GM12878 (cell line): ENCODE measurements at regions not wholly inside any gene's neighbourhood (a gene's known extent, or its start where the extent isn't known, plus 50 kb on each side); places are given as distances from the start of the nearest gene placed in this dataset.

Experiments used
- ATAC-seq: fragments of 200-7000 bp; cut with Tn5 transposase; 3 replicates; pipeline ENCODE4 v1.9.1; 2020; ENCODE audit warnings: mild to moderate bottlenecking, moderate library complexity
- BruUV-seq: library from RNA; stranded (reverse); fragments of 400-500 nt; replicated peaks from 2 replicates; lab custom pipeline; 2021; lab: Mats Ljungman, UMichigan
- CTCF ChIA-PET: fragments of 300-600 bp; sonication (Branson Sonifier 250); formaldehyde crosslinking; extraction: SDS; loops from one replicate; lab custom pipeline; 2021; ENCODE audit warnings: inconsistent platforms; lab: Yijun Ruan, JAX
- POLR2A ChIA-PET: fragments of 350-600 bp; formaldehyde crosslinking; extraction: SDS; loops from one replicate; lab custom pipeline; 2021; ENCODE audit warnings: inconsistent platforms; lab: Charles Lee
- RAD21 ChIA-PET: fragments of 300-600 bp; sonication (Branson Sonifier 250); formaldehyde crosslinking; loops from one replicate; lab custom pipeline; 2023; ENCODE audit warnings: antibody characterized with exemption; ENCODE audit not compliant: unreplicated experiment; lab: Charles Lee
- SMC1A ChIA-PET: fragments of 300-600 bp; sonication (Branson Sonifier 250); formaldehyde crosslinking; loops from one replicate; lab custom pipeline; 2023; ENCODE audit not compliant: unreplicated experiment, uncharacterized antibody; lab: Charles Lee
- DNase-seq: peaks from one replicate; pipeline ENCODE4 v3.0.0-alpha.2; 2011; ENCODE audit warnings: low read depth, low spot score
- FAIRE-seq: peaks from 3 replicates; lab custom pipeline; 2011; peaks lifted over from hg19 to GRCh38; lab: Jason Lieb, UNC
- H2AFZ ChIP-seq: 2 replicates; pipeline ENCODE4 v1.6.0; 2011; ENCODE audit warnings: low read depth, low read length, control low read depth; ENCODE audit not compliant: control insufficient read depth
- H3K27ac ChIP-seq: 2 replicates; pipeline ENCODE4 v1.5.1; 2011; ENCODE audit warnings: control low read depth; ENCODE audit not compliant: control insufficient read depth, insufficient read depth
- H3K27me3 ChIP-seq, 2 experiments: replicated peaks in 1 of 2; 2 replicates each; pipeline versions ENCODE4 v1.6.0 to v1.6.1; 2011; ENCODE audit warnings: low read length in 1 of 2; ENCODE audit not compliant: control insufficient read depth in 2 of 2, insufficient read depth in 2 of 2
- H3K36me3 ChIP-seq, 2 experiments: 2 replicates each; pipeline ENCODE4 v1.5.1; 2011; ENCODE audit warnings: low read length in 1 of 2; ENCODE audit not compliant: control insufficient read depth in 2 of 2, insufficient read depth in 2 of 2
- H3K4me1 ChIP-seq: 2 replicates; pipeline ENCODE4 v1.6.1; 2011; ENCODE audit warnings: mild to moderate bottlenecking, low read length, moderate library complexity, mixed read lengths; ENCODE audit not compliant: control insufficient read depth, insufficient read depth
- H3K4me2 ChIP-seq: 2 replicates; pipeline ENCODE4 v1.6.0; 2011; ENCODE audit warnings: control low read depth; ENCODE audit not compliant: control insufficient read depth, insufficient read depth
- H3K4me3 ChIP-seq: fragments of 200-600 bp; sonication (generic); 2 replicates; pipeline ENCODE4 v1.5.1; 2016
- H3K79me2 ChIP-seq: 2 replicates; pipeline ENCODE4 v1.6.0; 2011; ENCODE audit warnings: low read length; ENCODE audit not compliant: control insufficient read depth, insufficient read depth
- H3K9ac ChIP-seq: 2 replicates; pipeline ENCODE4 v1.8.0; 2011; ENCODE audit warnings: low read length, control low read depth, mixed read lengths; ENCODE audit not compliant: control insufficient read depth, insufficient read depth
- H3K9me3 ChIP-seq: replicated peaks from 3 replicates; pipeline ENCODE4 v1.5.1; 2011; ENCODE audit warnings: mild to moderate bottlenecking, low read length; ENCODE audit not compliant: control insufficient read depth, insufficient read depth
- H4K20me1 ChIP-seq: 2 replicates; pipeline ENCODE4 v1.6.0; 2011; ENCODE audit not compliant: control insufficient read depth, insufficient read depth
- BACH1 ChIP-seq: fragments of 450-650 bp; IDR thresholded peaks from 2 replicates; pipeline ENCODE4 v1.6.1; 2017; ENCODE audit warnings: mild to moderate bottlenecking, borderline replicate concordance
- BHLHE40 ChIP-seq, 2 experiments: fragments of 450-650 bp in 1 of 2; IDR thresholded peaks; 2 replicates each; pipeline ENCODE4 v1.6.1; 2011 to 2017; ENCODE audit warnings: low read depth in 2 of 2, borderline replicate concordance in 1 of 2, improper control_type of control experiment in 1 of 2, low read length in 1 of 2, mild to moderate bottlenecking in 1 of 2
- CBFB ChIP-seq: IDR thresholded peaks from 2 replicates; pipeline ENCODE4 v1.6.1; 2016; ENCODE audit warnings: antibody characterized with exemption, low read depth
- CTCF ChIP-seq, 3 experiments: IDR thresholded peaks in 2 of 3; conservative IDR thresholded peaks in 1 of 3; 2 replicates each; pipeline ENCODE4 v1.5.1; 2011; ENCODE audit warnings: low read depth in 3 of 3, low read length in 3 of 3, mild to moderate bottlenecking in 3 of 3, control low read depth in 2 of 3, moderate library complexity in 2 of 3, inconsistent platforms in 1 of 3, mixed read lengths in 1 of 3; ENCODE audit not compliant: control insufficient read depth in 2 of 3, insufficient read depth in 1 of 3; ENCODE audit errors: extremely low read depth in 1 of 3
- MTA2 ChIP-seq: fragments of 450-650 bp; IDR thresholded peaks from 2 replicates; pipeline ENCODE4 v1.6.1; 2016; ENCODE audit warnings: low read depth, mild to moderate bottlenecking, moderate library complexity
- NKRF ChIP-seq: fragments of 450-650 bp; conservative IDR thresholded peaks from 2 replicates; pipeline ENCODE4 v1.6.1; 2017; ENCODE audit warnings: mild to moderate bottlenecking, moderate library complexity
- PML ChIP-seq: IDR thresholded peaks from 2 replicates; pipeline ENCODE4 v1.6.1; 2012; ENCODE audit warnings: low read length, inconsistent platforms
- RELB ChIP-seq: fragments of 450-650 bp; IDR thresholded peaks from 2 replicates; pipeline ENCODE4 v1.6.1; 2017; ENCODE audit warnings: low read depth, mild to moderate bottlenecking, moderate library complexity
- REST ChIP-seq: IDR thresholded peaks from 2 replicates; pipeline ENCODE4 v1.6.1; 2012; ENCODE audit warnings: mild to moderate bottlenecking, low read depth, low read length
- SIX5 ChIP-seq: IDR thresholded peaks from 2 replicates; pipeline ENCODE4 v1.6.1; 2011; ENCODE audit warnings: mild to moderate bottlenecking, low read depth, low read length, moderate library complexity; ENCODE audit not compliant: severe bottlenecking
- SMAD1 ChIP-seq: fragments of 450-650 bp; IDR thresholded peaks from 2 replicates; pipeline ENCODE4 v1.6.1; 2018; ENCODE audit warnings: mild to moderate bottlenecking, low read depth; ENCODE audit not compliant: partially characterized antibody
- SUZ12 ChIP-seq: fragments of 200-600 bp; sonication (generic); IDR thresholded peaks from one replicate; pipeline ENCODE4 v1.6.1; 2018; ENCODE audit warnings: antibody characterized with exemption, mild to moderate bottlenecking; ENCODE audit not compliant: unreplicated experiment
- ZNF207 ChIP-seq: fragments of 450-650 bp; IDR thresholded peaks from 2 replicates; pipeline ENCODE4 v1.6.1; 2014; ENCODE audit warnings: antibody characterized with exemption, mild to moderate bottlenecking, borderline replicate concordance
- ZNF217 ChIP-seq: fragments of 450-650 bp; IDR thresholded peaks from 2 replicates; pipeline ENCODE4 v1.6.1; 2017; ENCODE audit warnings: antibody characterized with exemption, mild to moderate bottlenecking
- WGBS: methylation state at CpG from one replicate; pipeline ENCODE4 v1.1.6; 2016; ENCODE audit warnings: low lambda C conversion rate; ENCODE audit not compliant: insufficient replicate concordance, insufficient coverage; ENCODE audit errors: missing lambda C conversion rate; 5-methylcytosine and 5-hydroxymethylcytosine counted together
- in situ Hi-C: fragments of 300-500 bp; cut with MboI; formaldehyde crosslinking; loops from 9 replicates; pipeline ENCODE4 v1.14.3; 2018; ENCODE audit warnings: mixed read lengths
- intact Hi-C: fragments of 100-400 bp; cut with micrococcal nuclease; formaldehyde crosslinking; loops from one replicate; pipeline ENCODE4 v1.14.2; 2022; ENCODE audit not compliant: unreplicated experiment

- Histone ChIP-seq H3K9me3 (no peaks in the 10 kb centered on the region; the same call in 2 of the 3 replicates), H3K4me1 (no peaks in the 10 kb centered on the region), H3K4me2 (no peak overlapping the region; the same call in 1 of the 2 replicates), H4K20me1 (no peaks in the 10 kb centered on the region), H3K27ac (no peak overlapping the region), H3K27me3 (no peaks in the 10 kb centered on the region), H3K9ac (no peak overlapping the region), H3K79me2 (no peaks in the 10 kb centered on the region), H2AFZ (no peak overlapping the region), H3K36me3 (no peaks in the 10 kb centered on the region), H3K4me3 (no peak overlapping the region)
- intact Hi-C loops (no loop called here), in situ Hi-C loops (no loop called here)
- RAD21 ChIA-PET: no interaction called here
- FAIRE-seq (no peak), DNase-seq (no peak), ATAC-seq (peak; percentile 64)
- POLR2A ChIA-PET: no interaction called here
- CTCF ChIA-PET: no interaction called here
- SMC1A ChIA-PET: no interaction called here
- 11% methylated on average over 4 of the region's 4 CpGs for WGBS
- BruUV-seq: no TSS peak
- TF ChIP-seq BHLHE40 (IDR thresholded peaks at IDR 0.05; ENCODE audit: borderline replicate concordance in 1 of 2, low read depth in 2 of 2, low read length in 1 of 2): no peak
- TF ChIP-seq ZNF217: no peak
- no peak for TF ChIP-seq MTA2
- TF ChIP-seq RELB: no peak
- no peak for TF ChIP-seq CBFB
- TF ChIP-seq BACH1: no peak
- no peak for TF ChIP-seq CTCF (IDR thresholded peaks at IDR 0.05 in 2 of 3, conservative IDR thresholded peaks at IDR 0.05 in 1 of 3; ENCODE audit: control insufficient read depth in 2 of 3, extremely low read depth in 1 of 3, insufficient read depth in 1 of 3, low read depth in 3 of 3, low read length in 3 of 3)
- no peak for TF ChIP-seq SUZ12
- TF ChIP-seq ZNF207: no peak
- no peak for TF ChIP-seq SIX5
- TF ChIP-seq SMAD1: no peak
- TF ChIP-seq NKRF: no peak
- TF ChIP-seq REST: no peak
- no peak for TF ChIP-seq PML
These were observed 52.3 kb upstream of the ROBO1 start for GRCh38 chr3:79820089-79820488.
